ENCODE measurements at regions not wholly inside any gene's neighbourhood (a gene's known extent, or its start where the extent isn't known, plus 50 kb on each side); places are given as distances from the start of the nearest gene placed in this dataset.

GRCh38 chr1:4276238-4276637, 376.2 kb upstream of the C1orf174 start:
- DNase-seq (ENCODE audit: low spot score) = no peak

- no peak for DNase-seq (ENCODE audit: low spot score)
These were observed 376.8 kb upstream of the AJAP1 start for GRCh38 chr1:4277598-4277997.

GRCh38 chr1:4284976-4285375, 369.4 kb upstream of the AJAP1 start:
- DNase-seq (ENCODE audit: low spot score) = no peak

GRCh38 chr1:4292861-4293260, 361.5 kb upstream of the AJAP1 start:
- DNase-seq (ENCODE audit: low spot score) = no peak

- no peak for DNase-seq (ENCODE audit: low spot score)
These were observed 355.9 kb upstream of the AJAP1 start for GRCh38 chr1:4298361-4299083.

GRCh38 chr1:4301007-4301406, 353.4 kb upstream of the AJAP1 start:
- no peak for DNase-seq (ENCODE audit: low spot score)

GRCh38 chr1:4303303-4303702, 351.1 kb upstream of the AJAP1 start:
- no peak for DNase-seq (ENCODE audit: low spot score)

GRCh38 chr1:4305526-4306301, 348.7 kb upstream of the AJAP1 start:
- no peak for DNase-seq (ENCODE audit: low spot score)

- no peak for DNase-seq (ENCODE audit: low spot score)
These were observed 347.6 kb upstream of the AJAP1 start for GRCh38 chr1:4306559-4307467.

- DNase-seq (ENCODE audit: low spot score) = no peak
These were observed 347.0 kb upstream of the AJAP1 start for GRCh38 chr1:4307468-4307845.

GRCh38 chr1:4307911-4308545, 346.4 kb upstream of the AJAP1 start:
- DNase-seq (ENCODE audit: low spot score) = no peak

- no peak for DNase-seq (ENCODE audit: low spot score)
These were observed 345.6 kb upstream of the AJAP1 start for GRCh38 chr1:4308806-4309205.

GRCh38 chr1:4309676-4310320, 344.6 kb upstream of the AJAP1 start:
- DNase-seq (ENCODE audit: low spot score) = no peak

GRCh38 chr1:4310396-4310923, 343.9 kb upstream of the AJAP1 start:
- DNase-seq (ENCODE audit: low spot score) = no peak

- DNase-seq (ENCODE audit: low spot score) = no peak
These were observed 342.4 kb upstream of the AJAP1 start for GRCh38 chr1:4312024-4312423.

- DNase-seq (ENCODE audit: low spot score) = no peak
These were observed 339.2 kb upstream of the AJAP1 start for GRCh38 chr1:4315202-4315601.

GRCh38 chr1:4317207-4317606, 337.2 kb upstream of the AJAP1 start:
- no peak for DNase-seq (ENCODE audit: low spot score)

GRCh38 chr1:4318720-4319119, 335.7 kb upstream of the AJAP1 start:
- no peak for DNase-seq (ENCODE audit: low spot score)

GRCh38 chr1:4319496-4319895, 334.9 kb upstream of the AJAP1 start:
- no peak for DNase-seq (ENCODE audit: low spot score)

- DNase-seq (ENCODE audit: low spot score) = no peak
These were observed 331.5 kb upstream of the AJAP1 start for GRCh38 chr1:4322881-4323280.

- no peak for DNase-seq (ENCODE audit: low spot score)
These were observed 331.1 kb upstream of the AJAP1 start for GRCh38 chr1:4323309-4323708.

All from HuH-7 (cell line).